ENCODE measurements at regions not wholly inside any gene's neighbourhood (a gene's known extent, or its start where the extent isn't known, plus 50 kb on each side); places are given as distances from the start of the nearest gene placed in this dataset.
A peak's percentile ranks its signal among the peaks of the same experiment; 100 is the strongest.

- no peak for TF ChIP-seq CTCF (IDR thresholded peaks at IDR 0.05)
- TF ChIP-seq POLR2AphosphoS5 (IDR thresholded peaks at IDR 0.05), result peak in 1 of 3 donors; percentile 62
These were observed 108.7 kb downstream of the SREK1 start for GRCh38 chr5:66252849-66253248.
